ENCODE measurements at regions not wholly inside any gene's neighbourhood (a gene's known extent, or its start where the extent isn't known, plus 50 kb on each side); places are given as distances from the start of the nearest gene placed in this dataset.
A peak's percentile ranks its signal among the peaks of the same experiment; 100 is the strongest.

GRCh38 chr7:46218461-46219200, 297.6 kb upstream of the IGFBP3 start:
- POLR2A ChIA-PET, result no interaction called here
- ATAC-seq (no peak), DNase-seq (ENCODE audit: low spot score) (no peak)
- peaks cover 6% of the 10 kb centered on the region for H3K9me3 Mint-ChIP-seq
- H3K4me3 Mint-ChIP-seq, result no peak overlapping the region
- H3K36me3 Mint-ChIP-seq, result no peaks in the 10 kb centered on the region
- peaks cover 13% of the 10 kb centered on the region for H3K4me1 Mint-ChIP-seq
- TF ChIP-seq, protein P1, sequence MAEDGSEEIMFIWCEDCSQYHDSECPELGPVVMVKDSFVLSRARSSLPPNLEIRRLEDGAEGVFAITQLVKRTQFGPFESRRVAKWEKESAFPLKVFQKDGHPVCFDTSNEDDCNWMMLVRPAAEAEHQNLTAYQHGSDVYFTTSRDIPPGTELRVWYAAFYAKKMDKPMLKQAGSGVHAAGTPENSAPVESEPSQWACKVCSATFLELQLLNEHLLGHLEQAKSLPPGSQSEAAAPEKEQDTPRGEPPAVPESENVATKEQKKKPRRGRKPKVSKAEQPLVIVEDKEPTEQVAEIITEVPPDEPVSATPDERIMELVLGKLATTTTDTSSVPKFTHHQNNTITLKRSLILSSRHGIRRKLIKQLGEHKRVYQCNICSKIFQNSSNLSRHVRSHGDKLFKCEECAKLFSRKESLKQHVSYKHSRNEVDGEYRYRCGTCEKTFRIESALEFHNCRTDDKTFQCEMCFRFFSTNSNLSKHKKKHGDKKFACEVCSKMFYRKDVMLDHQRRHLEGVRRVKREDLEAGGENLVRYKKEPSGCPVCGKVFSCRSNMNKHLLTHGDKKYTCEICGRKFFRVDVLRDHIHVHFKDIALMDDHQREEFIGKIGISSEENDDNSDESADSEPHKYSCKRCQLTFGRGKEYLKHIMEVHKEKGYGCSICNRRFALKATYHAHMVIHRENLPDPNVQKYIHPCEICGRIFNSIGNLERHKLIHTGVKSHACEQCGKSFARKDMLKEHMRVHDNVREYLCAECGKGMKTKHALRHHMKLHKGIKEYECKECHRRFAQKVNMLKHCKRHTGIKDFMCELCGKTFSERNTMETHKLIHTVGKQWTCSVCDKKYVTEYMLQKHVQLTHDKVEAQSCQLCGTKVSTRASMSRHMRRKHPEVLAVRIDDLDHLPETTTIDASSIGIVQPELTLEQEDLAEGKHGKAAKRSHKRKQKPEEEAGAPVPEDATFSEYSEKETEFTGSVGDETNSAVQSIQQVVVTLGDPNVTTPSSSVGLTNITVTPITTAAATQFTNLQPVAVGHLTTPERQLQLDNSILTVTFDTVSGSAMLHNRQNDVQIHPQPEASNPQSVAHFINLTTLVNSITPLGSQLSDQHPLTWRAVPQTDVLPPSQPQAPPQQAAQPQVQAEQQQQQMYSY (CRISPR knock-in tag; IDR thresholded peaks at IDR 0.05), result no peak
- TF ChIP-seq FOXP1 (CRISPR knock-in tag; IDR thresholded peaks at IDR 0.05; ENCODE audit: borderline replicate concordance), result no peak
- TF ChIP-seq, protein P2, sequence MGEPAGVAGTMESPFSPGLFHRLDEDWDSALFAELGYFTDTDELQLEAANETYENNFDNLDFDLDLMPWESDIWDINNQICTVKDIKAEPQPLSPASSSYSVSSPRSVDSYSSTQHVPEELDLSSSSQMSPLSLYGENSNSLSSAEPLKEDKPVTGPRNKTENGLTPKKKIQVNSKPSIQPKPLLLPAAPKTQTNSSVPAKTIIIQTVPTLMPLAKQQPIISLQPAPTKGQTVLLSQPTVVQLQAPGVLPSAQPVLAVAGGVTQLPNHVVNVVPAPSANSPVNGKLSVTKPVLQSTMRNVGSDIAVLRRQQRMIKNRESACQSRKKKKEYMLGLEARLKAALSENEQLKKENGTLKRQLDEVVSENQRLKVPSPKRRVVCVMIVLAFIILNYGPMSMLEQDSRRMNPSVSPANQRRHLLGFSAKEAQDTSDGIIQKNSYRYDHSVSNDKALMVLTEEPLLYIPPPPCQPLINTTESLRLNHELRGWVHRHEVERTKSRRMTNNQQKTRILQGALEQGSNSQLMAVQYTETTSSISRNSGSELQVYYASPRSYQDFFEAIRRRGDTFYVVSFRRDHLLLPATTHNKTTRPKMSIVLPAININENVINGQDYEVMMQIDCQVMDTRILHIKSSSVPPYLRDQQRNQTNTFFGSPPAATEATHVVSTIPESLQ (CRISPR knock-in tag; IDR thresholded peaks at IDR 0.05), result no peak
- no peak for TF ChIP-seq FOXJ3 (CRISPR knock-in tag; IDR thresholded peaks at IDR 0.05; ENCODE audit: borderline replicate concordance)
- no peak for TF ChIP-seq SMAD4 (CRISPR knock-in tag; IDR thresholded peaks at IDR 0.05)
- TF ChIP-seq, protein P3, sequence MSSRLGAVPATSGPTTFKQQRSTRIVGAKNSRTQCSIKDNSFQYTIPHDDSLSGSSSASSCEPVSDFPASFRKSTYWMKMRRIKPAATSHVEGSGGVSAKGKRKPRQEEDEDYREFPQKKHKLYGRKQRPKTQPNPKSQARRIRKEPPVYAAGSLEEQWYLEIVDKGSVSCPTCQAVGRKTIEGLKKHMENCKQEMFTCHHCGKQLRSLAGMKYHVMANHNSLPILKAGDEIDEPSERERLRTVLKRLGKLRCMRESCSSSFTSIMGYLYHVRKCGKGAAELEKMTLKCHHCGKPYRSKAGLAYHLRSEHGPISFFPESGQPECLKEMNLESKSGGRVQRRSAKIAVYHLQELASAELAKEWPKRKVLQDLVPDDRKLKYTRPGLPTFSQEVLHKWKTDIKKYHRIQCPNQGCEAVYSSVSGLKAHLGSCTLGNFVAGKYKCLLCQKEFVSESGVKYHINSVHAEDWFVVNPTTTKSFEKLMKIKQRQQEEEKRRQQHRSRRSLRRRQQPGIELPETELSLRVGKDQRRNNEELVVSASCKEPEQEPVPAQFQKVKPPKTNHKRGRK (CRISPR knock-in tag; IDR thresholded peaks at IDR 0.05; ENCODE audit: borderline replicate concordance), result no peak
- no peak for TF ChIP-seq USF1 (CRISPR knock-in tag; IDR thresholded peaks at IDR 0.05)
- TF ChIP-seq SOX15 (CRISPR knock-in tag; IDR thresholded peaks at IDR 0.05), result no peak
- TF ChIP-seq ZBTB43 (CRISPR knock-in tag; IDR thresholded peaks at IDR 0.05), result no peak
- no peak for TF ChIP-seq FOXP4 (CRISPR knock-in tag; IDR thresholded peaks at IDR 0.05)
- no peak overlapping the region for H3K27ac Mint-ChIP-seq
- H3K27me3 Mint-ChIP-seq (ENCODE audit: low read depth), result no peaks in the 10 kb centered on the region
- CTCF ChIA-PET, result no interaction called here

DNA sequence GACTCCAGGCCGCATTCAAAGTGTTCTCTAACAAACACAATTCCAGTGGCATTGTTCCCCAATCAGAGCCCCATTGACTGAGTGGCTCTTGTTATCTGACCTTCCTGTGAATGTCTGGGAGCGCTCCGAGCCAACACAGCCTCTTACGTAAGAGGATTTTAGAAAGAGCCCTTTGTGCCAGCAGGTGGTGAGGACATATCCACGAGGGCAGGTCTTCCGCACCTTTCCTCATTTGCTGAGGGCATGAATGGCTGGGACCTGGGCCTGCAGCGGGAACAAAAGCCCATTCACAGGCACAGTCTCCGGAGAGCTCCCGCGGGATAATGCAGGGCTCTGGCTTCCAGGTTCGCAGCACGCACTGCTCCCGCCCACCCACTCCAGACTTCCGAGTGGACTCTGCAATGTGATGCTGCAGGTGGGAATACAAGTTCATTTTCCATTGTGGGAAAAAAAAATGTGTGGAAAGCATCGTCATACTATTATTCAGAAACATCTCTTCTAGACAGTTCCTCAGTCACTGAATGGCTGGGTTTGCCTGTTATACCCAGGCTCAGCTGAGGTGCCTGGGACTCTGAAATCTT, 295.0 kb upstream of the IGFBP3 start:
- H3K4me3 Mint-ChIP-seq, result no peak overlapping the region
- H3K27me3 Mint-ChIP-seq (ENCODE audit: low read depth), result no peaks in the 10 kb centered on the region
- H3K4me1 Mint-ChIP-seq, result peaks cover 13% of the 10 kb centered on the region

More for the DNA sequence above, 295.0 kb upstream of the IGFBP3 start:
- DNase-seq (ENCODE audit: low spot score) (peak; percentile 16), ATAC-seq (peak; percentile 76)
- ChIA-PET CTCF (no interaction called here), POLR2A (no interaction called here)
- TF ChIP-seq GABPB1 (CRISPR knock-in tag; IDR thresholded peaks at IDR 0.05) (peak; percentile 62), ESRRA (CRISPR knock-in tag; IDR thresholded peaks at IDR 0.05; ENCODE audit: borderline replicate concordance) (no peak), ERG (CRISPR knock-in tag; IDR thresholded peaks at IDR 0.05) (no peak)
- H3K9me3 Mint-ChIP-seq, result no peaks in the 10 kb centered on the region
- no peak overlapping the region for H3K27ac Mint-ChIP-seq
- no peaks in the 10 kb centered on the region for H3K36me3 Mint-ChIP-seq
